ENCODE measurements at regions not wholly inside any gene's neighbourhood (a gene's known extent, or its start where the extent isn't known, plus 50 kb on each side); places are given as distances from the start of the nearest gene placed in this dataset.

- no peak overlapping the region for H3K27ac ChIP-seq (ENCODE audit: low read depth in 1 of 2, low read length in 2 of 2)
- CTCF ChIA-PET = no interaction called here
- peaks cover 0 to 6% of the 10 kb centered on the region in 2 experiments for H3K9me3 ChIP-seq (ENCODE audit: control insufficient read depth in 1 of 2, insufficient read depth in 1 of 2, low read length in 2 of 2)
- no peak overlapping the region for H3K4me3 ChIP-seq (ENCODE audit: low read length)
- Mint-ChIP-seq H3K9me3 (no peaks in the 10 kb centered on the region), H3K4me3 (no peak overlapping the region), H3K36me3 (ENCODE audit: low read depth) (no peaks in the 10 kb centered on the region), H3K27me3 (peaks cover 2% of the 10 kb centered on the region), H3K4me1 (ENCODE audit: low read depth) (no peaks in the 10 kb centered on the region), H3K27ac (no peak overlapping the region)
- POLR2A ChIA-PET = no interaction called here
- intact Hi-C loops (cut with DNase I, micrococcal nuclease) = no loop called here
- ATAC-seq (ENCODE audit: poor library complexity) = no peak
- no peaks in the 10 kb centered on the region for H3K4me1 ChIP-seq (ENCODE audit: insufficient read depth, low read length)
- DNase-seq = no peak
- TF ChIP-seq, protein P1, sequence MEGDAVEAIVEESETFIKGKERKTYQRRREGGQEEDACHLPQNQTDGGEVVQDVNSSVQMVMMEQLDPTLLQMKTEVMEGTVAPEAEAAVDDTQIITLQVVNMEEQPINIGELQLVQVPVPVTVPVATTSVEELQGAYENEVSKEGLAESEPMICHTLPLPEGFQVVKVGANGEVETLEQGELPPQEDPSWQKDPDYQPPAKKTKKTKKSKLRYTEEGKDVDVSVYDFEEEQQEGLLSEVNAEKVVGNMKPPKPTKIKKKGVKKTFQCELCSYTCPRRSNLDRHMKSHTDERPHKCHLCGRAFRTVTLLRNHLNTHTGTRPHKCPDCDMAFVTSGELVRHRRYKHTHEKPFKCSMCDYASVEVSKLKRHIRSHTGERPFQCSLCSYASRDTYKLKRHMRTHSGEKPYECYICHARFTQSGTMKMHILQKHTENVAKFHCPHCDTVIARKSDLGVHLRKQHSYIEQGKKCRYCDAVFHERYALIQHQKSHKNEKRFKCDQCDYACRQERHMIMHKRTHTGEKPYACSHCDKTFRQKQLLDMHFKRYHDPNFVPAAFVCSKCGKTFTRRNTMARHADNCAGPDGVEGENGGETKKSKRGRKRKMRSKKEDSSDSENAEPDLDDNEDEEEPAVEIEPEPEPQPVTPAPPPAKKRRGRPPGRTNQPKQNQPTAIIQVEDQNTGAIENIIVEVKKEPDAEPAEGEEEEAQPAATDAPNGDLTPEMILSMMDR (IDR thresholded peaks at IDR 0.05) = no peak
- H3K36me3 ChIP-seq (ENCODE audit: insufficient read depth, low read length) = no peaks in the 10 kb centered on the region
- no peaks in the 10 kb centered on the region for H3K27me3 ChIP-seq (ENCODE audit: control insufficient read depth in 1 of 2, insufficient read depth in 2 of 2, low read length in 2 of 2)
Measured at GRCh38 chr2:239567786-239568185, 167.0 kb upstream of the HDAC4 start.

GRCh38 chr2:239566995-239567568 is 166.3 kb upstream of the HDAC4 start:
- TF ChIP-seq, protein P1 (IDR thresholded peaks at IDR 0.05) = no peak
- Mint-ChIP-seq H3K27ac (no peak overlapping the region), H3K36me3 (ENCODE audit: low read depth) (no peaks in the 10 kb centered on the region), H3K4me3 (no peak overlapping the region), H3K27me3 (peaks cover 4% of the 10 kb centered on the region), H3K9me3 (no peaks in the 10 kb centered on the region), H3K4me1 (ENCODE audit: low read depth) (no peaks in the 10 kb centered on the region)
- POLR2A ChIA-PET = no interaction called here
- no peaks in the 10 kb centered on the region for H3K27me3 ChIP-seq (ENCODE audit: control insufficient read depth in 1 of 2, insufficient read depth in 2 of 2, low read length in 2 of 2)
- H3K36me3 ChIP-seq (ENCODE audit: insufficient read depth, low read length) = no peaks in the 10 kb centered on the region
- H3K27ac ChIP-seq (ENCODE audit: low read depth in 1 of 2, low read length in 2 of 2) = no peak overlapping the region
- ATAC-seq (ENCODE audit: poor library complexity) (no peak), DNase-seq (no peak)
- CTCF ChIA-PET = interaction anchor here (1.0 kb wide), 1 partner anchor 10 kb away, joined by 3 read pairs; no protein-coding TSS in a partner anchor
- H3K4me3 ChIP-seq (ENCODE audit: low read length) = no peak overlapping the region
- intact Hi-C loops (cut with DNase I, micrococcal nuclease) = no loop called here
- H3K9me3 ChIP-seq (ENCODE audit: control insufficient read depth in 1 of 2, insufficient read depth in 1 of 2, low read length in 2 of 2) = peaks cover 0 to 6% of the 10 kb centered on the region in 2 experiments
- H3K4me1 ChIP-seq (ENCODE audit: insufficient read depth, low read length) = no peaks in the 10 kb centered on the region

GRCh38 chr2:239566162-239566994 is 165.6 kb upstream of the HDAC4 start:
- peaks cover 0 to 6% of the 10 kb centered on the region in 2 experiments for H3K9me3 ChIP-seq (ENCODE audit: control insufficient read depth in 1 of 2, insufficient read depth in 1 of 2, low read length in 2 of 2)
- ChIA-PET CTCF (interaction anchor here (1.0 kb wide), 1 partner anchor 9 kb away, joined by 3 read pairs; no protein-coding TSS in a partner anchor), POLR2A (no interaction called here)
- no peak overlapping the region for H3K27ac ChIP-seq (ENCODE audit: low read depth in 1 of 2, low read length in 2 of 2)
- intact Hi-C loops (cut with DNase I, micrococcal nuclease) = no loop called here
- H3K27me3 ChIP-seq (ENCODE audit: control insufficient read depth in 1 of 2, insufficient read depth in 2 of 2, low read length in 2 of 2) = no peaks in the 10 kb centered on the region
- Mint-ChIP-seq H3K36me3 (ENCODE audit: low read depth) (no peaks in the 10 kb centered on the region), H3K27me3 (peaks cover 4% of the 10 kb centered on the region), H3K4me3 (no peak overlapping the region), H3K27ac (no peak overlapping the region), H3K9me3 (no peaks in the 10 kb centered on the region), H3K4me1 (ENCODE audit: low read depth) (no peaks in the 10 kb centered on the region)
- TF ChIP-seq, protein P1 (IDR thresholded peaks at IDR 0.05) = no peak
- ATAC-seq (ENCODE audit: poor library complexity) (no peak), DNase-seq (peak in 1 of 14 experiments; percentile 8)
- H3K4me1 ChIP-seq (ENCODE audit: insufficient read depth, low read length) = no peaks in the 10 kb centered on the region
- no peak overlapping the region for H3K4me3 ChIP-seq (ENCODE audit: low read length)
- no peaks in the 10 kb centered on the region for H3K36me3 ChIP-seq (ENCODE audit: insufficient read depth, low read length)
